Adipocyte (in vitro differentiated cells): ENCODE measurements at regions not wholly inside any gene's neighbourhood (a gene's known extent, or its start where the extent isn't known, plus 50 kb on each side); places are given as distances from the start of the nearest gene placed in this dataset.

Experiments
- DNase-seq: peaks from one replicate; pipeline ENCODE4 v3.0.0-alpha.2; 2015; ENCODE audit warnings: low read depth
- H3K27me3 ChIP-seq: replicated peaks from 2 replicates; pipeline ENCODE4 v1.7.0; 2013; ENCODE audit warnings: mild to moderate bottlenecking, low read length, moderate library complexity; ENCODE audit not compliant: control insufficient read depth, insufficient read depth
- H3K36me3 ChIP-seq: 2 replicates; pipeline ENCODE4 v1.7.0; 2013; ENCODE audit warnings: low read length, mild to moderate bottlenecking, moderate library complexity; ENCODE audit not compliant: control insufficient read depth, insufficient read depth, severe bottlenecking
- H3K4me1 ChIP-seq: 2 replicates; pipeline ENCODE4 v1.7.0; 2013; ENCODE audit warnings: mild to moderate bottlenecking, low read length, moderate library complexity; ENCODE audit not compliant: control insufficient read depth, insufficient read depth
- H3K4me3 ChIP-seq: 2 replicates; pipeline ENCODE4 v1.7.0; 2013; ENCODE audit warnings: mild to moderate bottlenecking, low read length, moderate library complexity
- H3K9ac ChIP-seq: 2 replicates; pipeline ENCODE4 v1.7.0; 2013; ENCODE audit warnings: mild to moderate bottlenecking, low read length, moderate library complexity
- H3K9me3 ChIP-seq: 2 replicates; pipeline ENCODE4 v1.7.0; 2013; ENCODE audit warnings: mild to moderate bottlenecking, low read length, moderate library complexity; ENCODE audit not compliant: control insufficient read depth

DNA sequence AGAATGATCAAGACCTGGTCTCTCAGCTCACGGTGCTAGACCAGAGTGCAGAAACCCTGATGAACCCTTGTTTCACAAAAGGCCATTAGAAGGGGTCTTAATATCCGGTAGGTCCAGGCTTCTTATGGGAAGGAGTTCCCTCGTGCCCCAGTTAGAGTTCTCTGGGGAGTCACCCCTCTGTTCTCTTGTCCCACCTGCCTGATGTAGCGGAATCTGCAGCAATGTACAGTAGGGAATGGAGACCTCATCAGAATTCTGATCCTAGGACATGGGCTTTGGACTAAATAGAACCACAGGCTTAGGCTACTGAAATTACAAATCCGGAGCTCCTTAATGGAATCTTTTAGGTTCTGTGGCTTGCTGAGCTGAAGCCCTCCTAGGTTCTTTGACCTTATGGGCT, 243.6 kb upstream of the IRX2 start:
- Histone ChIP-seq H3K9ac (no peak overlapping the region), H3K27me3 (no peaks in the 10 kb centered on the region), H3K4me1 (no peaks in the 10 kb centered on the region), H3K9me3 (no peaks in the 10 kb centered on the region), H3K36me3 (no peaks in the 10 kb centered on the region), H3K4me3 (no peak overlapping the region)
- DNase-seq: no peak

DNA sequence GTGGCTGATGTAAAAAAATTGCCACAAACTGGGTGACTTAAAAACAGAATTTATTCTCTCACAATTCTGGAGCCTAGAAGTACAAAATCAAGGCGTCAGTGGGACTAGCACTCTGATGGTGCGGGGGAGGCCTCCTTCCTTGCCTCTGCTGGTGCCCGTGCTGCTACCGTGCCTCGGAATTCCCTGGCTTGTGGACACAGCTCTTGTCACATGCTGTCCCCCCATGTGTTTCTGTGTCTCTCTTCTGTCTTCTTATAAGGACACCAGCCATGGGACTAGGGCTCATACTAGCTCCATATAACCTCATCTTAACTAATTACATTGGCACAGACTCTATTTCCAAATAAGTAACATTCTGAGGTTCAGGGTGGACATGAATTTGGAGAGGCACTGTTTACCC, 242.3 kb upstream of the IRX2 start:
- Histone ChIP-seq H3K36me3 (no peaks in the 10 kb centered on the region), H3K27me3 (no peaks in the 10 kb centered on the region), H3K9ac (no peak overlapping the region), H3K9me3 (no peaks in the 10 kb centered on the region), H3K4me1 (no peaks in the 10 kb centered on the region), H3K4me3 (no peak overlapping the region)
- no peak for DNase-seq

DNA sequence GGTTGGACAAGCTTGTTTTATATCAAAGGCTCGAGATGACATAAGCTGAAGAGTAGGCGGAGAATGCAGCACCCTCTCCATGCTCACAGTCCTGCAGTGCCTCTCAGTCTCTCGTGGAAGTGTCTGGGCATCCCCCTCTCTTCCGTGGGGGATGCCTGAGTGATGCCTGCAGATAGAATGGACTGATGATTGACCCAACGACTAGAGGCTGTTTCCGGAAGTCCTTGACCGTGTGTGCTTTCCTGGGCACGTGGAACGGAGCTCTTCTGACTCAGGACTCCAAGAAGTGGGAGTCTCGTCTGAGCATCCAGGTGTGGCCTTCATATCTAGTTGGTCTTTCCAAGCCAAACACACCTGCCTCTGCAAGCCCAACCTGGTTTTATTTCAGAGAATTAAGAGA, 241.8 kb upstream of the IRX2 start:
- no peak for DNase-seq
- Histone ChIP-seq H3K4me3 (no peak overlapping the region), H3K27me3 (no peaks in the 10 kb centered on the region), H3K36me3 (no peaks in the 10 kb centered on the region), H3K9ac (no peak overlapping the region), H3K4me1 (no peaks in the 10 kb centered on the region), H3K9me3 (no peaks in the 10 kb centered on the region)

DNA sequence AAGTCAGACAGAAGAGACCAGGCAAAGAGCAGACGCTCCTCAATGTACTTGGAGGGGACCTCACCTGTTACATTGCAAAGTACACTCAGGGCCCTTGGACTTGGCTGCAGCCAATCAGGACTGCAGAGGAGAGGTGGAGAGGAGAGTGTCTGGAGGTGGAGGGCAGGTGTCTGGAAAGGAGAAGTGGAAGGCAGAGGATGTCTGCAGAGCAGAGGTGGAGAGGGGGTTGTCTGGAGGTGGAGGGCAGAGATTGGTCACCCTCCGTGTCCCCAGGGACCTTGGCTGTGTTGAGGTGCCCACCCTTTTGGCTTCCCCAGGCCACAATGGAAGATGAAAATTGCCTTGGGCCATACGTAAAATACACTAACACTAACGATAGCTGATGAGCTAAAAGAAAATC, 241.3 kb upstream of the IRX2 start:
- Histone ChIP-seq H3K36me3 (no peaks in the 10 kb centered on the region), H3K9me3 (no peaks in the 10 kb centered on the region), H3K27me3 (no peaks in the 10 kb centered on the region), H3K4me3 (no peak overlapping the region), H3K4me1 (no peaks in the 10 kb centered on the region), H3K9ac (no peak overlapping the region)
- no peak for DNase-seq

DNA sequence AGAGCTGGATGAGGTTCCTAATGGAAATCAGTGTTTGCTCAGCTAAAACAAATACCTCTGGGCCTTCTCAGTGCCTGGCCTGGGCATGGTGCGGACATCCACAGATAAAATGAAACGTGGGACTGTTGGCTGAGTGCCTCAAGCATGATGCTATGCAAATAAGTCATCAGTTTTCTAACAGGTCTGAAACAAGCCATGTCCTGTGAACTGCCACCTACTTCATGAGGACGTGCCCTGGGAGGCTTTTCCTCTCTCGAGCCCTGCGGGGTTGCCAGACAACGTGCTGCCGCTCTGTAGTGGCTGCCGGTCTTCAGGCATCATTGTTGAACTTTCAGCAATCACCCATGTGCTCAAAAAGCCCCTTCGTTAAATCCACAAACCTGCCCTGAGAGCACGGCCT, 240.4 kb upstream of the IRX2 start:
- DNase-seq: no peak
- Histone ChIP-seq H3K27me3 (no peaks in the 10 kb centered on the region), H3K9me3 (no peaks in the 10 kb centered on the region)

DNA sequence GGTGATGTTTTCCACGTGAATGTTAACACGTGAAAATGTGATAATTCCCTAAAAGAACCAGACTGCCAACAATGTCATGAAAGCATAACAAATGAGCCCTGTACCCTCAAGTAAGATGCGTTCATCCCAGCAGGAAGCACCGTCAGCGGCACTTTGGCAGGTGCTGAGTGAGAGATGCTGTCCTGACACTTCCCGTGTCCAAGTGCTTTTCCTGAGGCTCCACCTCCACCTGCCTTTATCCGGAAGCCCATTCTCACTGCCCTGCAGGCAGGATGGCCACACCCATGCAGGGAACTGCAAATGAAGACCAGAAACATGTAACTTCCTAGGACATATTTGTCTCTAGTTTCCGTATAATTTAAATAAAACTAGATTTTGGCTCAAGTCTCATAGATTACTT, 238.0 kb upstream of the IRX2 start:
- Histone ChIP-seq H3K9me3 (no peaks in the 10 kb centered on the region), H3K27me3 (no peaks in the 10 kb centered on the region), H3K36me3 (no peaks in the 10 kb centered on the region), H3K9ac (no peak overlapping the region), H3K4me1 (no peaks in the 10 kb centered on the region), H3K4me3 (no peak overlapping the region)
- DNase-seq: no peak

More for the DNA sequence above, 240.4 kb upstream of the IRX2 start:
- H3K4me1 ChIP-seq: no peaks in the 10 kb centered on the region
- no peak overlapping the region for H3K9ac ChIP-seq
- no peak overlapping the region for H3K4me3 ChIP-seq
- H3K36me3 ChIP-seq: no peaks in the 10 kb centered on the region

DNA sequence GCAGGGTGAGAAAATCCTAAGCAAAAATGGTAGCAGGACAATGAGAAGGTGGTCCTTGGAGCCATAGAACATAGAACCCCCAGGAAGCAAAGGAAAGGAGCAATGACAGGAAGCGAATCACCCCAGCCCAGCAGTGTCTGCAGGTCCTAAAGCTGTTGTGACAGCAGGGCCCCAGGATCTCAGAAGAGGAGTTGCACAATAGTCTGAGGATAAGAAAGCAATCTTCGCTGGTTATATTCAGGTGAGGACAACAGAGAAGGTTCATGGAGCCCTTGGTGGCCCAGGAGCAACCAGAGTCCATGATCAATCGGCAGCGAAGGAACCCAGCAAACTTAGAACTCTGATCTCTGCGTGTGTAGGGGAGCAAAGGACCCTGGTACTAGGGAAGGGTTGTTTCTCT, 234.8 kb upstream of the IRX2 start:
- Histone ChIP-seq H3K4me3 (no peak overlapping the region), H3K9me3 (no peaks in the 10 kb centered on the region), H3K27me3 (no peaks in the 10 kb centered on the region), H3K36me3 (no peaks in the 10 kb centered on the region), H3K4me1 (no peaks in the 10 kb centered on the region), H3K9ac (no peak overlapping the region)
- no peak for DNase-seq

DNA sequence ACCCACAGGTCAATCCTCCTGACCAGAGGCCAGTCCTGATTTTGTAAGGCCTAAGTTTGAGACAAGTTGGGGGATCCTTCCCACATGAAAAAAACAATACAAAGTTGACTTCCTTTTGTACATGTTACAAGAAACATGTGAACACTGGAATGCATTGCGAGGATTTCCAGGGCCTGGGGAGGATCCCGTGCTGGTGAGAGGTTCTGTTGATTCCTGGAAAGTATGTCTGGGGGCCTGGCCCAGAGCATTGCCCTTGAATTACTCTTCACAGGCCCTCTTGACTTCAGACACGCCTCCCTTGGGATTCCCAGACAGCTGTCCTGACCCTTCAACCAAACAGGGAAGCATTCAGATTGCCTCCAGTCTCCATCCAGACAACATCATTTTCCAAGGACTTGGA, 234.2 kb upstream of the IRX2 start:
- Histone ChIP-seq H3K9ac (no peak overlapping the region), H3K27me3 (no peaks in the 10 kb centered on the region), H3K4me3 (no peak overlapping the region), H3K9me3 (no peaks in the 10 kb centered on the region), H3K36me3 (no peaks in the 10 kb centered on the region), H3K4me1 (no peaks in the 10 kb centered on the region)
- DNase-seq: no peak

DNA sequence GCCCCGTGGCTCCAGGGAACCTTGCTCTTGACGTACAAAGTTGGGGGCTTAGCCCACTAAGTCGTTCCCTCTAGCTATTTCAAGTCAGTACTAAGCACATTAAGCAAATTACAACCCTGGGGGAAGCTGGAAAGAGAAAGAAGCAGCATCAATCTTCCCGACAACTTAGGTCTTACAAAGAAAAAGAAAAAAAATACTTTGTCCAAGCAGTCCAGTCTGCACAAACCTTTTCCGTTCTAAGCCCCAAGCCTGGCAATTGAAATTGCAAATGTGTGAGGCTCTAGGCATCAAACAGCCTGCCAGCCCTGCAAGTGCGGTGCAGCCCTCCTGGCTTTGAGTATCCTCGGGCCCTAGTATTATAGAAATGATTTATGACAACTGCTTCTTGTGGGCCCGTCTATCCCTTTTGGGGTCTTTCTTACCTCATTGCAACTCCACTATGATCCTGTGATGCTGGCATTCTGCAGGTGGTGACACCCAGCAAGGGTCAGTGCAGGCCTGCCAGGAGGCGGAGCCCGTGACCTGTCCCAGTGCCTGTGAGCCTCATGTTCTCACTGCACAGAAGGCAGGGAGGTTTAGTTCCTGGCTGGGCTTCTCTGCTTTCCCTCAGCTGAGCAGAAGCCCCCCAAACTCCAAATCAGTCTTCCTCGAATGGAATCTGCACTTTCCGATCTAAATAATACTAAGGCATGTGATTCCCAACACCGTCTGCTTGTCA, 232.3 kb upstream of the IRX2 start:
- no peak for DNase-seq
- Histone ChIP-seq H3K4me3 (no peak overlapping the region), H3K4me1 (no peaks in the 10 kb centered on the region), H3K27me3 (no peaks in the 10 kb centered on the region), H3K9ac (no peak overlapping the region), H3K36me3 (no peaks in the 10 kb centered on the region), H3K9me3 (no peaks in the 10 kb centered on the region)

DNA sequence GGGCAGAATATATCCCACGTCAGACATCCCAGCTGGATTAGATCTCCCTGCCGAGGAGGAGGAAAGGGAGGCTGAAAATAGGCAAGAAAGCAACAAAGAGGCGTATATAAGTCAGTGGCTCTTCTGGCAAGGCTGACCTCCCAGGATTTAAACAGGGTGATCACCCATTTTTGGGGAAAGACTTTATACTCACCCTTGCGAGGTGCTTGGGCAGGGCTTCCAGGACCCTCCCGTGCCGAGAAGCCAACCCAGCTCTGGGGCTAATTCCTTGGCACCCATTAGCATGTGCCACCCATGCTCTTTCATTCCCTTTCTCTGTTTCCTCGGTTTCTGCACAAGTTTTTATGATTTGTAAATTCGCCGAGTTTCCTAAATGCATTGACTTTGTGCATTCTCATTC, 230.2 kb upstream of the IRX2 start:
- Histone ChIP-seq H3K27me3 (no peaks in the 10 kb centered on the region), H3K36me3 (no peaks in the 10 kb centered on the region), H3K4me3 (no peak overlapping the region), H3K9ac (no peak overlapping the region), H3K9me3 (peaks cover 3% of the 10 kb centered on the region), H3K4me1 (no peaks in the 10 kb centered on the region)
- DNase-seq: no peak

DNA sequence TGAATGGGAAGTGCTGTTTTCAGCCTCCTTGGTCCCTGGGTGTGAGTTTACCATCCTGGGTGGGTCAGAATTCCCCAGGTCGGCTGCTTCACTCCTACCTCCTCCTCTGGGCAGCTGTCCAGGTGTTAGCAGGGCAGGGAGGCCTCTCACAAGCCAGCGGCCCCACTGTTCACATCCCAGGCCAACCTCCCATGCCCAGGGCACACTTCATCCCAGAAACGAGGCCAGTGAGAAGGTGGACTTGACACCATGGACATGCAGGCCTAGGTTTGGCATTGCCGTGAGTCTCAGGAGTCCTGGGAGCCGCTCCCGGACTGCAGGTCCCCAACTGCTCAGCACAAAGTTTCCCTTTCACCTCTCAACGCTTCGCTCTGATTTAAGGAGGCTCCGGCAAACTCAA, 229.6 kb upstream of the IRX2 start:
- no peak for DNase-seq
- peaks cover 8% of the 10 kb centered on the region for H3K9me3 ChIP-seq
- H3K36me3 ChIP-seq: no peaks in the 10 kb centered on the region
- H3K4me1 ChIP-seq: no peaks in the 10 kb centered on the region
- no peak overlapping the region for H3K9ac ChIP-seq
- H3K27me3 ChIP-seq: no peaks in the 10 kb centered on the region
- H3K4me3 ChIP-seq: no peak overlapping the region

DNA sequence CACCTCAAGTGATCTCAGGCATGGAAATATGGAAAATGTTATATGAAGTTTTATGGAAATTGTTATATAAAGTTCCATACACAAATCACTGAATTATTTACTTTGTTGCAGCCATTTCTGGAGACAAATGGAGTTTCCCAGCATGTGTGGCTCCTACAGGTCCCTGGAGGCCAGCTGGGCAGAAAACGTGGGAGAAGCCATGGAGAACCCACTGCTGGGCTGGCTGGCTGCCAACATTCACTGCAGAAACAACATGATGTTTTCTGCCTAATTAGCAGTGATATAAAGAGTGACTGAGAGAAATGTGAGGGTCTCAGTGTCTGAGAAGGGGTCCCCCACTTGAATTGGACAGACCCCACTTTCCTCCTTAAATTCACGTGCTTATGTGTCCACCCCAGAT, 208.8 kb upstream of the IRX2 start:
- Histone ChIP-seq H3K9ac (no peak overlapping the region), H3K4me1 (no peaks in the 10 kb centered on the region), H3K36me3 (no peaks in the 10 kb centered on the region), H3K4me3 (no peak overlapping the region), H3K27me3 (no peaks in the 10 kb centered on the region), H3K9me3 (no peaks in the 10 kb centered on the region)
- no peak for DNase-seq
